ES-I3 (cell line): ENCODE measurements at regions not wholly inside any gene's neighbourhood (a gene's known extent, or its start where the extent isn't known, plus 50 kb on each side); places are given as distances from the start of the nearest gene placed in this dataset.

ENCODE experiments used
- H3K36me3 ChIP-seq: 2 replicates; pipeline ENCODE4 v1.6.1; 2013; ENCODE audit warnings: mild to moderate bottlenecking, low read length, control low read depth, moderate library complexity; ENCODE audit not compliant: insufficient read depth
- H3K4me1 ChIP-seq: 2 replicates; pipeline ENCODE4 v1.6.1; 2013; ENCODE audit warnings: mild to moderate bottlenecking, control low read depth, low read length; ENCODE audit not compliant: insufficient read depth
- H3K9ac ChIP-seq: 2 replicates; pipeline ENCODE4 v1.6.1; 2013; ENCODE audit warnings: low read depth, mild to moderate bottlenecking, low read length, moderate library complexity
- H3K9me3 ChIP-seq: 2 replicates; pipeline ENCODE4 v1.6.1; 2013; ENCODE audit warnings: mild to moderate bottlenecking, low read length, moderate library complexity; ENCODE audit not compliant: control insufficient read depth, insufficient read depth

GRCh38 chr22:48238284-48238915 is 1476.0 kb downstream of the TBC1D22A start:
- Histone ChIP-seq H3K36me3 (no peaks in the 10 kb centered on the region), H3K9me3 (no peaks in the 10 kb centered on the region), H3K9ac (no peak overlapping the region), H3K4me1 (no peaks in the 10 kb centered on the region)

- no peaks in the 10 kb centered on the region for H3K36me3 ChIP-seq
- no peak overlapping the region for H3K9ac ChIP-seq
- H3K4me1 ChIP-seq, result no peaks in the 10 kb centered on the region
- no peaks in the 10 kb centered on the region for H3K9me3 ChIP-seq
Observed at GRCh38 chr22:48237466-48238283, 1475.2 kb downstream of the TBC1D22A start.

- H3K36me3 ChIP-seq, result no peaks in the 10 kb centered on the region
- no peaks in the 10 kb centered on the region; the same call in 1 of the 2 replicates for H3K9me3 ChIP-seq
- H3K4me1 ChIP-seq, result no peaks in the 10 kb centered on the region
- H3K9ac ChIP-seq, result no peak overlapping the region
Observed at GRCh38 chr22:48236261-48236660, 1473.8 kb downstream of the TBC1D22A start.

- Histone ChIP-seq H3K9ac (no peak overlapping the region), H3K9me3 (no peaks in the 10 kb centered on the region; the same call in 1 of the 2 replicates), H3K4me1 (no peaks in the 10 kb centered on the region), H3K36me3 (no peaks in the 10 kb centered on the region)
Observed at GRCh38 chr22:48235744-48236143, 1473.3 kb downstream of the TBC1D22A start.

- Histone ChIP-seq H3K9me3 (no peaks in the 10 kb centered on the region; the same call in 1 of the 2 replicates), H3K9ac (no peak overlapping the region)
Observed at GRCh38 chr22:48234011-48234410, 1471.6 kb downstream of the TBC1D22A start.

GRCh38 chr22:48233586-48233985 is 1471.1 kb downstream of the TBC1D22A start:
- Histone ChIP-seq H3K36me3 (no peaks in the 10 kb centered on the region), H3K4me1 (no peaks in the 10 kb centered on the region), H3K9ac (no peak overlapping the region), H3K9me3 (no peaks in the 10 kb centered on the region; the same call in 1 of the 2 replicates)

More at GRCh38 chr22:48234011-48234410, 1471.6 kb downstream of the TBC1D22A start:
- Histone ChIP-seq H3K36me3 (no peaks in the 10 kb centered on the region), H3K4me1 (no peaks in the 10 kb centered on the region)

GRCh38 chr22:48228468-48228867 is 1466.0 kb downstream of the TBC1D22A start:
- Histone ChIP-seq H3K36me3 (no peaks in the 10 kb centered on the region), H3K4me1 (no peaks in the 10 kb centered on the region), H3K9me3 (no peaks in the 10 kb centered on the region; the same call in 1 of the 2 replicates), H3K9ac (no peak overlapping the region)

GRCh38 chr22:48227341-48228018 is 1465.0 kb downstream of the TBC1D22A start:
- no peaks in the 10 kb centered on the region for H3K4me1 ChIP-seq
- H3K9me3 ChIP-seq, result no peaks in the 10 kb centered on the region; the same call in 1 of the 2 replicates
- H3K9ac ChIP-seq, result no peak overlapping the region
- H3K36me3 ChIP-seq, result no peaks in the 10 kb centered on the region

GRCh38 chr22:48226026-48227013 is 1463.9 kb downstream of the TBC1D22A start:
- Histone ChIP-seq H3K4me1 (no peaks in the 10 kb centered on the region), H3K36me3 (no peaks in the 10 kb centered on the region), H3K9me3 (no peaks in the 10 kb centered on the region), H3K9ac (no peak overlapping the region)

- Histone ChIP-seq H3K4me1 (no peaks in the 10 kb centered on the region), H3K36me3 (no peaks in the 10 kb centered on the region), H3K9me3 (no peaks in the 10 kb centered on the region), H3K9ac (no peak overlapping the region)
Observed at GRCh38 chr22:48224332-48224731, 1461.9 kb downstream of the TBC1D22A start.

GRCh38 chr22:48223488-48224190 is 1461.2 kb downstream of the TBC1D22A start:
- no peaks in the 10 kb centered on the region for H3K4me1 ChIP-seq
- no peaks in the 10 kb centered on the region for H3K36me3 ChIP-seq
- H3K9me3 ChIP-seq, result no peaks in the 10 kb centered on the region
- no peak overlapping the region for H3K9ac ChIP-seq

- no peaks in the 10 kb centered on the region for H3K9me3 ChIP-seq
- H3K36me3 ChIP-seq, result no peaks in the 10 kb centered on the region
- H3K4me1 ChIP-seq, result no peaks in the 10 kb centered on the region
- no peak overlapping the region for H3K9ac ChIP-seq
Observed at GRCh38 chr22:48222742-48223487, 1460.5 kb downstream of the TBC1D22A start.
